ENCODE measurements at regions not wholly inside any gene's neighbourhood (a gene's known extent, or its start where the extent isn't known, plus 50 kb on each side); places are given as distances from the start of the nearest gene placed in this dataset.

- Mint-ChIP-seq H3K27ac (no peak overlapping the region), H3K4me3 (no peak overlapping the region), H3K27me3 (ENCODE audit: low read depth) (peaks cover 6% of the 10 kb centered on the region), H3K36me3 (no peaks in the 10 kb centered on the region), H3K9me3 (peaks cover 6% of the 10 kb centered on the region), H3K4me1 (peaks cover 4% of the 10 kb centered on the region)
- CTCF ChIA-PET, result no interaction called here
- DNase-seq (ENCODE audit: low spot score) (no peak), ATAC-seq (peak; percentile 79)
- TF ChIP-seq ZNF532 (CRISPR knock-in tag; IDR thresholded peaks at IDR 0.05; ENCODE audit: borderline replicate concordance) (no peak), PRRX2 (CRISPR knock-in tag; IDR thresholded peaks at IDR 0.05) (no peak), ZNF396 (CRISPR knock-in tag; IDR thresholded peaks at IDR 0.05; ENCODE audit: borderline replicate concordance) (no peak), ZNF232 (CRISPR knock-in tag; IDR thresholded peaks at IDR 0.05) (no peak), MYBL2 (CRISPR knock-in tag; IDR thresholded peaks at IDR 0.05) (no peak), JUN (CRISPR knock-in tag; IDR thresholded peaks at IDR 0.05) (no peak), CREM (CRISPR knock-in tag; IDR thresholded peaks at IDR 0.05) (no peak), FOXJ3 (CRISPR knock-in tag; IDR thresholded peaks at IDR 0.05; ENCODE audit: borderline replicate concordance) (no peak), ZNF423 (CRISPR knock-in tag; IDR thresholded peaks at IDR 0.05) (no peak), ZNF416 (CRISPR knock-in tag; IDR thresholded peaks at IDR 0.05) (no peak), TEAD1 (CRISPR knock-in tag; IDR thresholded peaks at IDR 0.05) (no peak), ZNF281 (CRISPR knock-in tag; IDR thresholded peaks at IDR 0.05) (no peak), NFYB (CRISPR knock-in tag; conservative IDR thresholded peaks at IDR 0.05; ENCODE audit: low read depth) (no peak), SP1 (CRISPR knock-in tag; conservative IDR thresholded peaks at IDR 0.05) (no peak), E2F5 (CRISPR knock-in tag; IDR thresholded peaks at IDR 0.05) (no peak), MXD4 (CRISPR knock-in tag; IDR thresholded peaks at IDR 0.05; ENCODE audit: borderline replicate concordance) (no peak), TEAD4 (CRISPR knock-in tag; IDR thresholded peaks at IDR 0.05) (no peak)
- TF ChIP-seq, protein P1, sequence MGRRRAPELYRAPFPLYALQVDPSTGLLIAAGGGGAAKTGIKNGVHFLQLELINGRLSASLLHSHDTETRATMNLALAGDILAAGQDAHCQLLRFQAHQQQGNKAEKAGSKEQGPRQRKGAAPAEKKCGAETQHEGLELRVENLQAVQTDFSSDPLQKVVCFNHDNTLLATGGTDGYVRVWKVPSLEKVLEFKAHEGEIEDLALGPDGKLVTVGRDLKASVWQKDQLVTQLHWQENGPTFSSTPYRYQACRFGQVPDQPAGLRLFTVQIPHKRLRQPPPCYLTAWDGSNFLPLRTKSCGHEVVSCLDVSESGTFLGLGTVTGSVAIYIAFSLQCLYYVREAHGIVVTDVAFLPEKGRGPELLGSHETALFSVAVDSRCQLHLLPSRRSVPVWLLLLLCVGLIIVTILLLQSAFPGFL (CRISPR knock-in tag; IDR thresholded peaks at IDR 0.05; ENCODE audit: borderline replicate concordance), result no peak
- TF ChIP-seq, protein P2, sequence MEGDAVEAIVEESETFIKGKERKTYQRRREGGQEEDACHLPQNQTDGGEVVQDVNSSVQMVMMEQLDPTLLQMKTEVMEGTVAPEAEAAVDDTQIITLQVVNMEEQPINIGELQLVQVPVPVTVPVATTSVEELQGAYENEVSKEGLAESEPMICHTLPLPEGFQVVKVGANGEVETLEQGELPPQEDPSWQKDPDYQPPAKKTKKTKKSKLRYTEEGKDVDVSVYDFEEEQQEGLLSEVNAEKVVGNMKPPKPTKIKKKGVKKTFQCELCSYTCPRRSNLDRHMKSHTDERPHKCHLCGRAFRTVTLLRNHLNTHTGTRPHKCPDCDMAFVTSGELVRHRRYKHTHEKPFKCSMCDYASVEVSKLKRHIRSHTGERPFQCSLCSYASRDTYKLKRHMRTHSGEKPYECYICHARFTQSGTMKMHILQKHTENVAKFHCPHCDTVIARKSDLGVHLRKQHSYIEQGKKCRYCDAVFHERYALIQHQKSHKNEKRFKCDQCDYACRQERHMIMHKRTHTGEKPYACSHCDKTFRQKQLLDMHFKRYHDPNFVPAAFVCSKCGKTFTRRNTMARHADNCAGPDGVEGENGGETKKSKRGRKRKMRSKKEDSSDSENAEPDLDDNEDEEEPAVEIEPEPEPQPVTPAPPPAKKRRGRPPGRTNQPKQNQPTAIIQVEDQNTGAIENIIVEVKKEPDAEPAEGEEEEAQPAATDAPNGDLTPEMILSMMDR (IDR thresholded peaks at IDR 0.05), result no peak
- TF ChIP-seq, protein P3, sequence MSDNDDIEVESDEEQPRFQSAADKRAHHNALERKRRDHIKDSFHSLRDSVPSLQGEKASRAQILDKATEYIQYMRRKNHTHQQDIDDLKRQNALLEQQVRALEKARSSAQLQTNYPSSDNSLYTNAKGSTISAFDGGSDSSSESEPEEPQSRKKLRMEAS (CRISPR knock-in tag; IDR thresholded peaks at IDR 0.05), result no peak
- POLR2A ChIA-PET, result no interaction called here
Measured at GRCh38 chr4:41844327-41844726, 90.9 kb upstream of the TMEM33 start.
